GM18858 (cell line): ENCODE measurements at regions not wholly inside any gene's neighbourhood (a gene's known extent, or its start where the extent isn't known, plus 50 kb on each side); places are given as distances from the start of the nearest gene placed in this dataset.

Experiments used
- ATAC-seq: cut with Tn5 transposase; IDR thresholded peaks from one replicate; pipeline ENCODE4 v1.9.1; 2021; ENCODE audit not compliant: unreplicated experiment

DNA sequence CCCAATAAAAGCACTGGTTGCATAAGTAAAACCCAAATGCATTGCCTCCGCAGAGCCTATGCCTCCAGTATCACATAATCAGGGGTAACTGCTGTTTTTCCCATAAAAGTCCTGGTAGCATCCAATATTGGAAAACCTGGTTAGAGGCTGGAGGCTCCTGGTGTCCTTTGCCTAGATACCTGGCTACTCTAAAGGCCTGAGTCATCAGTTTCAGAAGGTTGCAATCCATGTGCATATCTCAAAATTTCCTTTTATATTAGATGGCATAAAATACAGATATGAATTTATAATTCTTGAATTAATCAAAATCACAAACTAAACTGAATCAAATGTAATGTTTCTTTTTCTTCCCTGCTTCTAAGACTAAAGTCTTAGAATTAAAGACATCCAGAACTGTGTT lies 164.2 kb upstream of the DCN start:
- no peak for ATAC-seq

DNA sequence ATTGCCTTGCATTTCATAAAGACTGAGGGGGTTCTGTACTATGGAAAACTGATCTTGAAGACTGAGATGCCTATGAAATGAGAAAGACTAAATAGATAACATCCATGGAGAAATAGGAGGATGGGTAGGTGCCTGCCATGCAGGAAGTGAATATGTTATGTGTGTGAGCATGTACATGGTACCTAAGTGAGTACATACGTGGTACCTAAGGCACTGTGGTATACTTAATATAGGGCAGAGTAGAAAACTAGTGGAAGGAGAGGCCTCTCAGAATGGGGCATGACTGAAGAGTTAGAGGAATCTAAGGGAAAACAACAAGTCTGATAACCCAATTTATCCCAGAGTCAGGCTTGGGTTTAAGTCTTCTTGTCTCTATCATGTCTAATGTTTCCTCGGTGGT lies 161.8 kb upstream of the DCN start:
- no peak for ATAC-seq

DNA sequence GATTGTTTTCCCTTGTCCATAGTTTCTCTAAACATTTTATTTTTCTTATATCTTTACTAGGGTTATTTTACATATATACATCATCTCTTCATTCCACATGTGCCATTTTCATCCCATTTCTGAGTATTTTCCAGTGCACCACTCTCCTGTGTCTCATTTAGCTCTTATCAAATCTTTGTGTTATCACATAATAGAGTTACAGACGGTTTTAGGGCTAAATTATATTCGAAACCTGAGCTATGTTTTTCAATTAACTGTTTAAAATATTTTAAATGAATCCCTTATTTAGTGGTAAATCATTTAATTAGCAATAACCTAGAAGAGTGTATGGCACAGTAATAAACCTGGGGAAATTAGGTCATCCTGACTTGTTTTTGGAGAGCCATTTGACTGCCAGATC lies 160.4 kb upstream of the DCN start:
- no peak for ATAC-seq

DNA sequence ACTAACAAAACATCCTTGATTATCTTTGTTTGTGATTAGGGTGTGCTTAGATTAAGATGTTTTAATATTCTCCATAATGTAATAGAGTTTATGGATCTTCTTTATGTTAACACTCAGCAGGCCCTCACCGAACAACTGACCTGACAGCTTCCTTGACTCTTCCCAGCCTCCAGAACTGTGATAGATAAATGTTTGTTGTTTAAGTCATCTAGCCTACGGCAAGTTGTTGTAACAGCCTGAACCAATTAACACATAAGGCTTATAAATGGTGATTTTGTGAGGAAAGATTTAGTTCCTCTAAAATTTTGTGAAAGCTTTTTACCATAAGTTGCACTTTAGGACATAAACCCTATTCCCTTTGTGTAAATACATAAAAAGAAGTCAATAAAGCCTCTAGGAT lies 156.5 kb upstream of the DCN start:
- no peak for ATAC-seq

DNA sequence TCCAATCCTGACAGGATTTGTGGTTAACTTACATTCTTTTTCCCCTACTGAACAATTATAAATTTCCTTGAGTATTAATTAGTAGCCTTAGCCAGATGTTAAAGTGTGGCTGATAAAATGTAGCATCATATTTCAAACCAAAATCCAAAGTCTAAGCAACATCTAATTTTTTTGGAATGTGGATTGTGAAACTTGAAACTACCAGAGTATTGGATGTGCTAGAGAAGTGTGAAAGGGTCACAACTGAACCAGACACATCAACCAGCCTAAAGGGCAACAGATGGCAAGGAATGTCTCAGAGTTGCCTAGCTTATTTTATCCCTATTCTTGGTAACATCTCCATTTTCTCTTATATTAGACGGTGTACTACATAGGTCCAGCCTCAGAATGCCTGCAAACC lies 153.1 kb upstream of the DCN start:
- no peak for ATAC-seq

DNA sequence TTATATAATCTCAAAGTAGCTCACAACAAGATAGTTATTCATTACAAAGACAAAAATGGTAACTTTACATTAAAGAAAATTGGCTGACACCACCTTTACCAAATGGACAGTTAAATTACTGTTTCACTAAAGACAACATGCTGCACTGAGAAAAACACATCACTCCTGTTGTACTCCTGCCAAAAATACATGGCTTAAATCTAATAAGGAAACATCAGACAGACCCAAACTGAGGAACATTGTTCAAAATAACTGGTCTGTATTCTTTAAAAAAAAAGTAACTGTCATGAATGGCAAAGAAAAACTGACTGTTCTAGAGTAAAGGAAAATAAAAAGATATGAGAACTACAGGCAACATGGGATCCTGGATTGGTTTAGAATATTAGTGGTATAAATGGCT lies 151.3 kb upstream of the DCN start:
- no peak for ATAC-seq

DNA sequence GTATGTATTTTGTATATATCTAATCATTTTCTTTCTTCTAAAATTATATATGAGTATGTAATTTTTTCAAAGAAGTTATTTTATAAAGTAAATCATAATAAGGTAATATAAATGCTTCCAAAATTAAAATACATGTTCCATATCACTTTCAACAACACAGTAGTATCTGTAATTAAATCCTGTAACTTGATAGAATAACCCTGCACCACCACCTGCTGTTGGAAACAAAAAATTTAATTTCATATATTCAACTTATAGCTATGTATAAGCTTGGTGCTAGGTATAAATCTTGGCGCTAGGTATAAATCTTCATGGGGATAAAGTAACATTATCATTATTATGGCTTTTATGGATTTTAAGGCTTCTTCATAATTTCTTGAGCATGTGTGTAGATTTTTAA lies 149.7 kb upstream of the DCN start:
- ATAC-seq: no peak

DNA sequence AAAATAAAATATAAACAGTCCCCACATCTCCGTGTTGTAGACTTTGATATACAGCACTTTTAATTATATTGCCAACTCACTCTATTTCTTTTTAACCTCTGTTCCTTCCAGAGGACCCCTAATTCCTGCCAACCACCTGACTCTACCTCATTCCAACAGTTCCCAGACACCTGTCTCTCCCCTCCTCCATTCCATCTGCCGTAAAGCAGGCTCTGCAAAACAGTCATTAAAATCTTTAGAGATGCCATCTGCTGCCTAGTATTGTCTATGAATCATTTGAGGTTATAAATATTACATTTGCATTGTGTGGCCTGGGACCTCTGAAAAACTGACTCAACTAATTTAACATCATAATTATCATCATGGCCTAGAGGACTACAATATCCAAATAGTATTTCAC lies 148.8 kb upstream of the DCN start:
- no peak for ATAC-seq

DNA sequence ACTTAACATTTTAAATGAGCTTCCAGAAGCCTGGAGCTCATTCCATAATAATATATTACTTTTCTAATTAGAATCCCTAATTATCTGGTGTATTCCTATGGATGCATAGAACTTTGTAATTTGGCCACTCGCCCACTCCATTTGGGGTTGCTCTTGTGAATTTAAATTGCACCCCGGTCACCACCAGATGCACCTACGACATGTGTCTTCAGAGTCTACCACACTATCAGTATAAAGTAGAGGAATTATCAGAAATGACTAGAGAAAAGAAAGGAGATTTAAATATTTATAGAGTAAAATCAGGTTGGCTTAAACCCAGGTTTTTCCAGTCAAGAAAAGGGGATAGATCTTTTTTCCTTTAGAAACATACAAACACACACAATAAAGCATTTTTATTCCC lies 145.8 kb upstream of the DCN start:
- no peak for ATAC-seq

DNA sequence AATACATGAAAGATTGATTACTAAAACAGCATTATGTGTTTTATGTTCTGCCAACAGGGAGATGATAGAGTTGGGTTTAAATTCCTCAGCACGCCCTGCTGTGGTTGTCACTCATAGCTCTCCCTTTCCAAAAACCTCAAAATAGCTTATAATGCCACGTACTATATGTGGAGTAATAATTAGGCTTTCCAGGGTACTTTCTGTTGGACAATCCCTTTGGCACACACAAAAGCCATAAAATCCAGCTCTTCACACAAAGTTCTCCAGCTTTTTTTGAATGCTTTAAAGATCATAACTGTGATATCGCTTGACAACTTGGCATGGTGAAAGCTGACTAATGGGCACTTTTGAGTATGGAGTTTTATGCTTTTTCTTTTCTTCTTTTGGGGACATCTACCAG lies 145.3 kb upstream of the DCN start:
- ATAC-seq: no peak

DNA sequence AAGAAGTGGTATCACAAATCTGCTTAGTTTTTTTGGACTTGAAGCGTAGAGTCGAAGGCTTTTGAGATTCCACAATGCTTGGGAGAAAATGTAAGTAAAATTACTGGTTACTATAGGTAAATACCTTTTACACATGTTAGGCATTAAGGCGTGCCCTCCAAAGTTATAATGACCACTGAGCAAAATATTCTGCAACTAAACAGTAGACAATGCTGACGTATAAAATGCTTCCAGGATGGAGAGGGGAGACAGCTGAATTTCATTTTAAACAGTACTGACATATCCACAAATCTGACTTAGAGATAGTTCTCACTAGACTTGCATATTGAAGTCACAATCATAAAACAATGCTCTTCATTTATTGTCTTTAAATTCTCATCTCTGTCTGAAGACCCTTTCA lies 144.5 kb upstream of the DCN start:
- no peak for ATAC-seq

DNA sequence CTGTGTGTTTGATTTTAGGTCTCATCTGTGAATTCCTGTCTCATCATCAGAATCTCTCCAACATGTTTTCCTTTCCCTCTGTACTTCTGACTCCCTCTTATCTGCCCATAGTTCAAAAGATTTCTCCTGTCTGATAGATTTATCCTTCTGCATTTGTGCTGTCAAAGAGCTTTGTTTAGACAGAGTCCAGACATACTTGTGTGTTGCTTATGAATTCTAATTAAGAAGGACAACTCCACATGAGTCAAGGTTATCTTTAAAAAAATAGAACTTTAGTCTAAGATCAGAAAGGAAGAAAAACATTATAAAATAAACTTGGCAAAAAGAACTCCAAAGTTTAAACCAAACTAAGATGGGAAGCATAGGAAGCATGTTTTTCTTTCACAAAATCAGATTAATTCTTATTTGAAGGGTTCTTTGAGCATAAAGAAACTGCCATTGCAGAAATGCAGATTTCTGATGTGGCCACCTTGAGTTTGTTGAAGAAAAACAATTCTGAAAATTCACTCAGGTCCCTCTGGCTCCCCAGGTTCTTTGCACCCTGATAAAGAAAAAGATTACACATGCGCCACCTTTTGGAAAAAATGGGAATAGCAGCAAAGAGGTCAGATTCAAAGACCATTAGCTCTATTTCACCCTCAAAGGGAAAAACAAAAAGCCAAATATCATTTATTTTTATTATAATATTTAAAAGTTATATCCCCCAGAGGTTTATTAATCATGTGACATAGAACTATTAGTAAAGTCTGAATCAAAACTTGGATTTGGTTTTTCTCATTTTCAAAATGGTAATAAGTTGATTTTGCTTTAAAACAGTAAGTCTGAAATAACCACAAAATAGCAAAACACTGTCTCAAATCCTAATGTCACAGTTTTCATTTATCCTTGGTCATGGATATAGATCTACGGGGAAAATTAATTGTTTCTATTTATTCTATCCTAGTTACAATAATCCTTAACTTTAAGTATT lies 143.7 kb upstream of the DCN start:
- peak; percentile 51 for ATAC-seq

DNA sequence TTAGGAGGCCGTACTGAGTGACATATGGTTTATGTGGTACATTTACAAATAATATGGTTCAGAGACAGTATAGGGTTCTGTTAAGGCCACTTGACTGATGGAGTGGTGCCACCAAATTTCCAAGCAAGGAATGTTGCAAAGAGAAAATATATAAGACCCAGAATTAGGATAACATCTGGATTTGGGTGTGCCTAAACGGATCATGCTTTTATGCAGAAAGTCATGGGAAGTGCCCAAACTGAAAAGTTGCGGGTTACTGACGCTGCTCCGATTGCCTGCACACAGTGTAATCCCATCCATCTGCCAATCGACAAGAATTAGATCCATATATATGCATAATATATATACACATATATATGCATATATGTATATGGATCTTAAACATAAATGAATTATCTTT lies 138.4 kb upstream of the DCN start:
- no peak for ATAC-seq

DNA sequence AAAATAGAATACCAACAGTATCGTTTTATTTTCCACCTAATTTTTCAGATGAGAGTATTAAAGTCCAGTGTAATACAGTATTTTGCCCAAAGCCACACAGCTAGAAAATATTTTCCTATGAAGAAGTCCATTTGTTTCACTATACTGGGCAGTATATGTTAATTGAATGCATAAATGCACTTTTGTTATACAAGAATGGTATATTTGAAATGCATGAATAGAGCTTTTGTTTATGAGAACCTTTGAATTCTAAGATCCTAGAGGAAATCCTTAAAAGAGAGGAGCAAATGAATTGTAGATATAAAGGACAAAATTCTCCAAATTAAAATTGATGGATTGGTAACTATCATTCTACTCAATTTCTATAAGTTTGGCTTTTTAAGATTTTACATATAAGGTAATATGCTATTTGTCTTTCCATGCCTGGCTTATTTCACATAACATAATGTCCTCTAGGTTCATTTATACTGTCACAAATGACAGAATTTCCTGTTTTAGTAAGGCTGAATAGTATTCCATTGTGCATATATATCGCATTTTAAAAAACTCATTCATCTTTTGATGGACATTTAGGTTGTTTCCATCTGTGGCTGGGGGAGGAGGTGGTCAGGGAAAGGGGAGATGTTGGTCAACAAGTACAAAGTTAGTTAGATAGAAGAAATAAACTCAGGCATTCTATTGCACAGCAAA lies 136.6 kb upstream of the DCN start:
- ATAC-seq: no peak

DNA sequence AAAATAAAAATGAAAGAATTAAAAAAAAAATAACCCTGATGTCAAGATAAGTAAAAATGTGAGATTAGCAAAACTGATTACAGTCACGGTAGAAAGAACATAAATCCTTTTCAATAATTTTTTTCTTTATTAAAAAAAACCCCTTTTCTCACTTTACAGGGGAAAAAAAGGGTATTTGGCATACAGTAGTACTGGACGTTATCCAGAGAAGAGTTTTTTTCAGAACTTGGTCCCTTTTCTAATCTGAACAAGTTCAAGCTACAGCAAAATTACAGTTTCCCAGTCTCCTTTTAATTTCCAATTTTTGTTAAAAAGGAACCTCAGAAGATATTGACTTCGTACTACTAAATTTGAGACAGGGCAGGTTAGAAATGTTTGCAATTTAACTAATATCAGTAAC lies 134.7 kb upstream of the DCN start:
- no peak for ATAC-seq

DNA sequence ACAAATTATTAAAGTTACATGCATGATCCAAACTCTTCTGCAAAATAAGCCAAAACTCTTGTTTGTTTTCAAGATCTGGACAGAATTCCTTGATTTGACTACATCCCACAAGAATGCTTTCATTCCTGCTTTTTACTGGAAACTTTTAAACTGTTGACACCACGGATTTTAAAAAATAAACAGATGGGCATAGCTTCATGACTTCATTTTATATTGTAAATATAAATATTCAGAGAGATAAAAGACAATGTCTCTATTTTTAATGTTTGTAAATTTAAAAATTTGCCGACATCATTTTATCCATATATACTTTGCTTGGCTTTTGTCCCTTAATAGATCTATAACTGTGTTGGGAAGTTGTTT lies 134.3 kb upstream of the DCN start:
- ATAC-seq: no peak

DNA sequence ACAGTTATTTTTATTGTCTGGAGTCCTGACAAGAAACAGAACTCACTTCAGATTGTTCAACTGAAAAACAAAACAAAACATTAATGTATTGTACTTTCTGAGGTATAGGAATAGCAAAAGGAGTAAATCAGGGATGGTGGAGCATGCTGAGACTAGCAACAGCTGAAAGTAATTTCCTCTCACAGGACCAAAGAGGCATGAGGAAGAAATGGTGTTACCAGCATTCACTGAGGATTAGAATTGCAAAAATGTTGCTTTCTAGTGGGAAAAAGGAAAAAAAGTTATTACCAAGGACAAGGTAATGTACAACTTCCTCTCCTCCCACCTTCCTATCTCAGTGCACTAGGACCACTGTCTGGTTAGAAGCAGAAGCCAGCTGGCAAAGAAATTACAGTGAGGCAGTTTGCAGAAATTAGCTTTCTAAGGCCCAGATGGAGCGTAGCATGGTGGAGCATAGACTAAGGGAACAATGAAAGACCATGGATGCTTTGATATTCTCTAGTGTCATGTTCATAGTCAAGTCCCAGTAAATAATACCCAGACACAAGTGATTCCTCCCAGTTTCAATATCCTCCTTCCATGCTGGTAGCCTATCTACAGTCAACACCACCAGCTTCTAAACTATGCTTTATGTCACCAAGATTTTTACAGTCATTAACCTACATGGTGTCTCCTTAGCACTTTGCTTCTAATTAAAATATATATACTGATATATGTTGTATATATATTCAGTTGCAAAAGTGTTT lies 133.7 kb upstream of the DCN start:
- ATAC-seq: no peak

DNA sequence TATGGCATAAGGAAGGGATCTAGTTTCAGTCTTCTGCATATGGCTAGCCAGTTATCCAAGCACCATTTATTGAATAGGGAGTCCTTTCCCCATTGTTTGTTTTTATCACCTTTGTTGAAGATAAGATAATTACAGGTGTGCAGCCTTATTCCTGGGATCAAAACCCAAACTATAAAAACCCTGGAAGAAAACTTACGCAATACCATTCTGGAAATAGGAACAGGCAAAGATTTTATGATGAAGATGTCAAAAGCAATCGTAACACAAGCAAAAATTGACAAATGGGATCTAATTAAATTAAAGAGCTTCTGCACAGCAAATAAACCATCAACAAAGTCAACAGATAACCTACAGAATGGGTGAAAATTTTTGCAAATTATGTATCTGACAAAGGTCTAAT lies 128.5 kb upstream of the DCN start:
- no peak for ATAC-seq

DNA sequence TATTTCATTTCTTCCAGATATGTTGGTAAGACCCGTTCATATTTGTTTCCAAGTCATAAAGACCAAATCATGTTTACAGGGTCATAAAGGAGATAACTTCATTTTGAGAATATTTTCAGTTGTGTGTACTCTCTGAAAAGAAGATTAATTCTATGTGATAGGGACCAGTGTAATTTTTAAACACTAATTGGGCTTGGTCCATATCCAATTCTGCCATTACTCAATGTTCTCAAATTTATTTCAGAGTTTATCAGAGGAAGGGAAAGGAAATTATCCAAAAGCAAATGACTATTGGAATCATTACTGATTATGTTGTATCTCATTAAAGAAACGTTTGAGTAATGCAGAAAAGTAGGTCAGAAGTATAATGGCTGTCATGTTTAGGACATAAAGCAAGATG lies 126.8 kb upstream of the DCN start:
- no peak for ATAC-seq

DNA sequence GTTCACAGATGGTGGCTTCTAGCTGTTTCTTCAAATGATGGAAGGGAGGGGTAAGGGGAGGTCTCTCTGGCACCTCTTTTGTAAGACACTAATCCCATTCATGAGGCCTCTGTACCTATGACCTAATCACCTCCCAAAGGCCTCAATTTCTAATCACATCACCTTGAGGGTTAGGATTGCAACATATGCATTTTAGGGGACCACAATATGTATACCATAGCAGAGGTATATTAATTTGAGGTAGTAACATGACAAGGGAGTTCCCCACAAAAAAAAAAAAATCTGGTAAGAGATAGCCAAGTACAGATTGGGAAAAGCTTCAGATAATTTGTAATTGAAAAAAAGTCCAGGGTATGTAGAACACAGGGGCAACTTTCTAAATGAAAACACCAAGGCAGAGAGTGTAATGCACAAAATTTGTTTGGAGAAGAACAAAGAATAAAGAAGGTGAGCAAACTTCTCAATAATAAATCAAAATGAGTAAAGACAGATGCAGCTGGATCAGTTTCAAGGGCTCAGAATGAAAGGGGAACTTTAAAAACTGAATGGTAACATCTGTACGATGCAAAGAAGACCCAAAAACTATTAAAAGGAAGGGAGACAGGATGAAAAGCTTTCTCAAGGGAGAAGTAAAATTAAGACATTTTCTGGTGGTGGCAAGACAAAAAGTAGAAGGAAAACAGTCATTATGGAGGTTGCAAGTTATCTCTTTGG lies 125.5 kb upstream of the DCN start:
- no peak for ATAC-seq

DNA sequence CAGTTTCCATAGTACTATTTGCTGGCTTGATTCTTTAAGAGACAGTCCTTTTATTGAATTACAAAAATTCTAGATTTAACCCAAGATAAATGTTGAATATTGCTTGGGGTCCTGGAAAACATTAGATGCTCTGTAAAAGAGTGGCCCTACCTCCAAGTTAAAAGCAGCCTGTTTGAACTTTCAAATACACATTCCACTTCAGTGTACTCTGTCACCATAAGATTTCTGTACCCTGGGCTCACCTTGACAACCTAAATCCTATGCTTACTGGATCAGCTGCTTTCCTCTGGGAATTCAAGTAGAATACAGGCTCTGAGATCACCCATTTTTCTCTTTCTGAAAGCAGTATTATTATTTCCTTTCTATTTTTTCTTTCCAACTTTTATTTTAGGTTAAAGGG lies 107.7 kb upstream of the DCN start:
- no peak for ATAC-seq
